IMR-90 (cell line): ENCODE measurements at regions not wholly inside any gene's neighbourhood (a gene's known extent, or its start where the extent isn't known, plus 50 kb on each side); places are given as distances from the start of the nearest gene placed in this dataset.

Source experiments
- ATAC-seq: fragments of 200-7000 bp; cut with Tn5 transposase; 2 replicates; pipeline ENCODE4 v1.9.1; 2020; ENCODE audit warnings: low read depth, mild to moderate bottlenecking, moderate library complexity
- BruUV-seq: library from RNA; stranded (reverse); fragments of 400-500 nt; replicated peaks from 2 replicates; lab custom pipeline; 2021; lab: Mats Ljungman, UMichigan
- CTCF ChIA-PET: fragments of 300-600 bp; formaldehyde crosslinking; extraction: SDS; loops from one replicate; lab custom pipeline; 2021; ENCODE audit warnings: antibody characterized with exemption; lab: Yijun Ruan, JAX
- POLR2A ChIA-PET: fragments of 300-600 bp; sonication (Branson Sonifier 250); formaldehyde crosslinking; loops from one replicate; lab custom pipeline; 2022; ENCODE audit warnings: antibody characterized with exemption; ENCODE audit not compliant: unreplicated experiment; lab: Charles Lee
- DNase-seq: peaks from one replicate; pipeline ENCODE4 v3.0.0; 2013
- H2AFZ ChIP-seq: replicated peaks from 2 replicates; pipeline ENCODE3; 2013; ENCODE audit warnings: low read length, mild to moderate bottlenecking; ENCODE audit not compliant: poor library complexity
- H2AK5ac ChIP-seq: 2 replicates; pipeline ENCODE4 v1.6.1; 2013; ENCODE audit warnings: low read depth, low read length, inconsistent platforms
- H2AK9ac ChIP-seq: replicated peaks from 2 replicates; pipeline ENCODE3; 2013; ENCODE audit warnings: mild to moderate bottlenecking, low read depth, low read length, moderate library complexity; ENCODE audit not compliant: poor library complexity
- H2BK120ac ChIP-seq: 2 replicates; pipeline ENCODE4 v1.6.1; 2013; ENCODE audit warnings: low read depth, low read length, inconsistent platforms
- H2BK15ac ChIP-seq: 3 replicates; pipeline ENCODE4 v1.6.1; 2013; ENCODE audit warnings: low read depth, low read length, inconsistent platforms
- H2BK20ac ChIP-seq: 2 replicates; pipeline ENCODE4 v1.6.1; 2013; ENCODE audit warnings: low read depth, mild to moderate bottlenecking, inconsistent platforms, low read length, moderate library complexity
- H2BK5ac ChIP-seq: 2 replicates; pipeline ENCODE4 v1.6.1; 2013; ENCODE audit warnings: mild to moderate bottlenecking, low read depth, low read length, inconsistent platforms; ENCODE audit not compliant: poor library complexity, severe bottlenecking
- H3K14ac ChIP-seq: replicated peaks from 2 replicates; pipeline ENCODE4 v1.6.1; 2013; ENCODE audit warnings: low read depth, low read length, inconsistent platforms
- H3K18ac ChIP-seq: 2 replicates; pipeline ENCODE4 v1.6.1; 2013; ENCODE audit warnings: low read depth, low read length, control low read depth
- H3K23ac ChIP-seq: 2 replicates; pipeline ENCODE4 v1.6.1; 2013; ENCODE audit warnings: low read depth, low read length, inconsistent platforms
- H3K27ac ChIP-seq: 2 replicates; pipeline ENCODE4 v1.5.1; 2013; ENCODE audit warnings: mild to moderate bottlenecking, control low read depth, low read length; ENCODE audit not compliant: insufficient read depth
- H3K27me3 ChIP-seq: 2 replicates; pipeline ENCODE4 v1.6.1; 2013; ENCODE audit warnings: low read length; ENCODE audit not compliant: control insufficient read depth, insufficient read depth
- H3K36me3 ChIP-seq: 2 replicates; pipeline ENCODE4 v1.6.1; 2013; ENCODE audit warnings: low read length, mixed read lengths; ENCODE audit not compliant: control insufficient read depth, insufficient read depth
- H3K4ac ChIP-seq: 2 replicates; pipeline ENCODE4 v1.6.1; 2013; ENCODE audit warnings: low read depth, low read length, inconsistent platforms
- H3K4me1 ChIP-seq: 2 replicates; pipeline ENCODE4 v1.6.1; 2013; ENCODE audit warnings: low read length, mixed read lengths; ENCODE audit not compliant: control insufficient read depth, insufficient read depth
- H3K4me2 ChIP-seq: 2 replicates; pipeline ENCODE4 v1.6.1; 2013; ENCODE audit warnings: low read depth, mild to moderate bottlenecking, control low read depth, low read length, moderate library complexity
- H3K4me3 ChIP-seq: 2 replicates; pipeline ENCODE4 v1.5.1; 2013; ENCODE audit warnings: low read depth, mild to moderate bottlenecking, control low read depth, low read length, moderate library complexity; ENCODE audit not compliant: insufficient read depth
- H3K56ac ChIP-seq: 2 replicates; pipeline ENCODE4 v1.6.1; 2013; ENCODE audit warnings: low read length, inconsistent platforms; ENCODE audit not compliant: insufficient read depth; ENCODE audit errors: extremely low read depth
- H3K79me1 ChIP-seq, 2 experiments: 2 replicates each; pipeline ENCODE4 v1.6.1; 2013; ENCODE audit warnings: low read length in 2 of 2, inconsistent platforms in 1 of 2, low read depth in 1 of 2
- H3K9ac ChIP-seq: 2 replicates; pipeline ENCODE4 v1.6.1; 2013; ENCODE audit warnings: low read depth, low read length, control low read depth
- H3K9me1 ChIP-seq: 2 replicates; pipeline ENCODE4 v1.6.1; 2013; ENCODE audit warnings: low read length, inconsistent platforms; ENCODE audit not compliant: insufficient read depth
- H3K9me3 ChIP-seq: 2 replicates; pipeline ENCODE4 v1.6.1; 2013; ENCODE audit warnings: low read length; ENCODE audit not compliant: control insufficient read depth, insufficient read depth
- H4K20me1 ChIP-seq: 2 replicates; pipeline ENCODE4 v1.6.1; 2013; ENCODE audit warnings: low read length, inconsistent platforms; ENCODE audit not compliant: insufficient read depth
- H4K5ac ChIP-seq: 2 replicates; pipeline ENCODE4 v1.6.1; 2013; ENCODE audit warnings: mild to moderate bottlenecking, low read depth, low read length, control low read depth
- H4K8ac ChIP-seq, 2 experiments: 2 replicates each; pipeline ENCODE4 v1.6.1; 2013; ENCODE audit warnings: low read depth in 2 of 2, low read length in 2 of 2, control low read depth in 1 of 2, inconsistent platforms in 1 of 2
- H4K91ac ChIP-seq: 2 replicates; pipeline ENCODE4 v1.6.1; 2013; ENCODE audit warnings: low read depth, low read length, inconsistent platforms; ENCODE audit not compliant: insufficient read depth
- CHD1 ChIP-seq: IDR thresholded peaks from 2 replicates; pipeline ENCODE4 v1.6.1; 2012; ENCODE audit warnings: low read depth, low read length, improper control_type of control experiment
- FOS ChIP-seq: fragments of 150-350 bp; IDR thresholded peaks from 2 replicates; pipeline ENCODE4 v1.6.1; 2016; ENCODE audit warnings: low read depth, low read length
- RCOR1 ChIP-seq: IDR thresholded peaks from 2 replicates; pipeline ENCODE4 v1.6.1; 2012; ENCODE audit warnings: mild to moderate bottlenecking, low read length, improper control_type of control experiment; ENCODE audit not compliant: insufficient replicate concordance
- SMC3 ChIP-seq: fragments of 150-350 bp; IDR thresholded peaks from 2 replicates; pipeline ENCODE4 v1.6.1; 2016; ENCODE audit warnings: low read depth, mild to moderate bottlenecking, antibody characterized with exemption, low read length, moderate library complexity
- WGBS, 2 experiments: methylation state at CpG; one replicate each; pipeline versions ENCODE4 v1.1.5 to v1.1.7; 2013; ENCODE audit warnings: missing lambda C conversion rate in 2 of 2; ENCODE audit not compliant: insufficient read length in 1 of 2; ENCODE audit errors: extremely low coverage in 2 of 2; 5-methylcytosine and 5-hydroxymethylcytosine counted together
- dilution Hi-C: fragments of 300-500 bp; cut with HindIII; formaldehyde crosslinking; loops from one replicate; pipeline ENCODE4 v1.14.3; 2018; ENCODE audit warnings: low sequenced_read_pairs; ENCODE audit not compliant: unreplicated experiment
- in situ Hi-C: fragments of 300-500 bp; cut with MboI; formaldehyde crosslinking; loops from 3 replicates; pipeline ENCODE4 v1.14.3; 2019; ENCODE audit warnings: low sequenced_read_pairs, inconsistent platforms, mixed read lengths
- intact Hi-C: fragments of 100-400 bp; cut with micrococcal nuclease; formaldehyde crosslinking; loops from 2 replicates; pipeline ENCODE4 v1.10.0; 2022

- BruUV-seq, result no TSS peak
- in situ Hi-C loops (no loop called here), dilution Hi-C loops (no loop called here), intact Hi-C loops (no loop called here)
- no peak overlapping the region for H3K56ac ChIP-seq
- DNase-seq (no peak), ATAC-seq (no peak)
- no peak overlapping the region for H4K8ac ChIP-seq
- H2BK20ac ChIP-seq, result no peak overlapping the region
- H3K9me3 ChIP-seq, result no peaks in the 10 kb centered on the region
- H2BK120ac ChIP-seq, result no peak overlapping the region
- H2AK9ac ChIP-seq, result no peak overlapping the region
- ChIA-PET CTCF (interaction anchor here (0.5 to 0.6 kb wide), 2 partner anchors 9 to 10 kb away, joined by 4 to 6 read pairs; no protein-coding TSS in a partner anchor), POLR2A (interaction anchor here (0.6 kb wide), 1 partner anchor 79 kb away, joined by 5 read pairs; no protein-coding TSS in a partner anchor)
- H3K9ac ChIP-seq, result no peak overlapping the region
- TF ChIP-seq CHD1 (no peak), SMC3 (no peak), RCOR1 (no peak), FOS (no peak)
- no peaks in the 10 kb centered on the region for H3K27me3 ChIP-seq
- no peaks in the 10 kb centered on the region for H3K9me1 ChIP-seq
- H2AK5ac ChIP-seq, result no peak overlapping the region
- WGBS, 2 experiments, result no CpG with 5 or more reads among the region's 3 CpGs
- H4K20me1 ChIP-seq, result no peaks in the 10 kb centered on the region
- no peak overlapping the region for H4K5ac ChIP-seq
- no peak overlapping the region for H4K91ac ChIP-seq
- H3K23ac ChIP-seq, result no peak overlapping the region
- H3K4me1 ChIP-seq, result no peaks in the 10 kb centered on the region; the same call in 1 of the 2 replicates
- H3K4me3 ChIP-seq, result peak overlapping the region; percentile 26; the same call in 1 of the 2 replicates
- no peak overlapping the region for H3K14ac ChIP-seq
- H2BK15ac ChIP-seq, result no peak overlapping the region
- H3K27ac ChIP-seq, result no peak overlapping the region
- H3K4ac ChIP-seq, result no peak overlapping the region
- H3K36me3 ChIP-seq, result no peaks in the 10 kb centered on the region
- no peak overlapping the region for H2BK5ac ChIP-seq
- H3K18ac ChIP-seq, result no peak overlapping the region; the same call in 1 of the 2 replicates
- peak overlapping the region; percentile 93 for H3K4me2 ChIP-seq
- no peaks in the 10 kb centered on the region for H3K79me1 ChIP-seq
- no peak overlapping the region for H2AFZ ChIP-seq
Observed at GRCh38 chr4:28449085-28449484, 1588.4 kb downstream of the STIM2 start.
